MM.1S (cell line): ENCODE measurements at regions not wholly inside any gene's neighbourhood (a gene's known extent, or its start where the extent isn't known, plus 50 kb on each side); places are given as distances from the start of the nearest gene placed in this dataset.

ENCODE experiments used
- DNase-seq: peaks from one replicate; pipeline ENCODE4 v3.0.0-alpha.2; 2015
- H2AFZ ChIP-seq: fragments of 300-600 bp; sonication (generic); 2 replicates; pipeline ENCODE4 v1.6.0; 2016; ENCODE audit warnings: antibody characterized with exemption, low read length
- H3F3A ChIP-seq: fragments of 300-600 bp; sonication (generic); 2 replicates; pipeline ENCODE4 v1.6.1; 2016; ENCODE audit warnings: mild to moderate bottlenecking, antibody characterized with exemption, low read length, moderate library complexity, mixed read lengths; ENCODE audit not compliant: insufficient read depth
- H3K27ac ChIP-seq: fragments of 300-600 bp; sonication (generic); 2 replicates; pipeline ENCODE4 v1.5.1; 2016; ENCODE audit warnings: mild to moderate bottlenecking, low read length
- H3K27me3 ChIP-seq: fragments of 300-600 bp; sonication (generic); replicated peaks from 2 replicates; pipeline ENCODE4 v1.6.0; 2016; ENCODE audit warnings: low read length; ENCODE audit not compliant: insufficient read depth
- H3K36me3 ChIP-seq: fragments of 300-600 bp; sonication (generic); replicated peaks from 2 replicates; pipeline ENCODE4 v1.6.1; 2016; ENCODE audit warnings: mild to moderate bottlenecking, low read length, mixed read lengths; ENCODE audit not compliant: insufficient read depth
- H3K4me1 ChIP-seq: fragments of 300-600 bp; sonication (generic); 2 replicates; pipeline ENCODE4 v1.6.1; 2016; ENCODE audit warnings: low read length, mixed read lengths
- H3K4me2 ChIP-seq: fragments of 300-600 bp; sonication (generic); 2 replicates; pipeline ENCODE4 v1.6.0; 2016; ENCODE audit warnings: low read depth, low read length
- H3K4me3 ChIP-seq: fragments of 300-600 bp; sonication (generic); 2 replicates; pipeline ENCODE4 v1.5.1; 2016; ENCODE audit warnings: low read length, mixed read lengths
- H3K79me2 ChIP-seq: fragments of 300-600 bp; sonication (generic); 2 replicates; pipeline ENCODE4 v1.6.1; 2016; ENCODE audit warnings: mixed run types, low read length, mixed read lengths
- H3K9ac ChIP-seq: fragments of 300-600 bp; sonication (generic); 2 replicates; pipeline ENCODE4 v1.6.1; 2016; ENCODE audit warnings: low read length, mixed read lengths
- H3K9me2 ChIP-seq: fragments of 300-600 bp; sonication (generic); replicated peaks from 2 replicates; pipeline ENCODE4 v1.6.1; 2016; ENCODE audit warnings: mild to moderate bottlenecking, low read length, mixed read lengths; ENCODE audit not compliant: insufficient read depth
- H3K9me3 ChIP-seq: fragments of 300-600 bp; sonication (generic); replicated peaks from 2 replicates; pipeline ENCODE4 v1.6.1; 2016; ENCODE audit warnings: mild to moderate bottlenecking, low read length, mixed read lengths; ENCODE audit not compliant: insufficient read depth
- H4K20me1 ChIP-seq: fragments of 300-600 bp; sonication (generic); 2 replicates; pipeline ENCODE4 v1.6.1; 2016; ENCODE audit warnings: mild to moderate bottlenecking, low read length, moderate library complexity, mixed read lengths; ENCODE audit not compliant: insufficient read depth
- EZH2 ChIP-seq: fragments of 300-600 bp; sonication (generic); optimal IDR thresholded peaks from 2 replicates; pipeline ENCODE3; 2017; ENCODE audit warnings: low read depth, mild to moderate bottlenecking, antibody characterized with exemption, low read length, mixed read lengths
- EZH2phosphoT487 ChIP-seq: fragments of 300-600 bp; sonication (generic); IDR thresholded peaks from 2 replicates; pipeline ENCODE4 v1.6.1; 2018; ENCODE audit warnings: antibody characterized with exemption, low read length
- TF ChIP-seq, protein P1 (sequence below): fragments of 300-600 bp; sonication (generic); IDR thresholded peaks from 2 replicates; pipeline ENCODE4 v1.5.1; 2016; ENCODE audit warnings: antibody characterized with exemption, low read length, mixed read lengths

DNA sequence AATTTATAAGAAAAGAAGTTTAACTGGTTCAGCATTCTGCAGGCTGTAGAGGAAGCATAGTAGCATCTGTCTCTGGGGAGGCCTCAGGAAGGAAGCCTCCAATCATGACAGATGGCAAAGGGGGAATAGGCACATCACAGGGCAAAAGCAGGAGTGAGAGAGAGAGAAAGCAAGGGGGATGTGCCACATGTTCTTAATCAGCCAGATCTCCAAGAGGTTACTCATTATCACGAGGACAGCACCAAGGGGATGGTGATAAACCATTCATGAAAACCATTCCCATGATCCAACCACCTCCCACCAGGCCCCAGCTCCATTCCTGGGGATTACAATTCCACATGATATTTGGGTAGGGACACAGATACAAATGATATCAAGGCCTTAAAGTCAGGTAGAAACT lies 217.5 kb upstream of the TCF21 start:
- DNase-seq = no peak
- no peaks in the 10 kb centered on the region for H3K4me1 ChIP-seq
- no peak overlapping the region for H2AFZ ChIP-seq
- no peaks in the 10 kb centered on the region for H3K79me2 ChIP-seq
- no peak overlapping the region for H3K4me3 ChIP-seq
- H4K20me1 ChIP-seq = no peaks in the 10 kb centered on the region
- no peak overlapping the region for H3K27ac ChIP-seq
- no peaks in the 10 kb centered on the region for H3K27me3 ChIP-seq
- no peaks in the 10 kb centered on the region for H3K9me2 ChIP-seq
- H3K9ac ChIP-seq = no peak overlapping the region
- TF ChIP-seq EZH2 (no peak), EZH2phosphoT487 (no peak)
- TF ChIP-seq, protein P1, sequence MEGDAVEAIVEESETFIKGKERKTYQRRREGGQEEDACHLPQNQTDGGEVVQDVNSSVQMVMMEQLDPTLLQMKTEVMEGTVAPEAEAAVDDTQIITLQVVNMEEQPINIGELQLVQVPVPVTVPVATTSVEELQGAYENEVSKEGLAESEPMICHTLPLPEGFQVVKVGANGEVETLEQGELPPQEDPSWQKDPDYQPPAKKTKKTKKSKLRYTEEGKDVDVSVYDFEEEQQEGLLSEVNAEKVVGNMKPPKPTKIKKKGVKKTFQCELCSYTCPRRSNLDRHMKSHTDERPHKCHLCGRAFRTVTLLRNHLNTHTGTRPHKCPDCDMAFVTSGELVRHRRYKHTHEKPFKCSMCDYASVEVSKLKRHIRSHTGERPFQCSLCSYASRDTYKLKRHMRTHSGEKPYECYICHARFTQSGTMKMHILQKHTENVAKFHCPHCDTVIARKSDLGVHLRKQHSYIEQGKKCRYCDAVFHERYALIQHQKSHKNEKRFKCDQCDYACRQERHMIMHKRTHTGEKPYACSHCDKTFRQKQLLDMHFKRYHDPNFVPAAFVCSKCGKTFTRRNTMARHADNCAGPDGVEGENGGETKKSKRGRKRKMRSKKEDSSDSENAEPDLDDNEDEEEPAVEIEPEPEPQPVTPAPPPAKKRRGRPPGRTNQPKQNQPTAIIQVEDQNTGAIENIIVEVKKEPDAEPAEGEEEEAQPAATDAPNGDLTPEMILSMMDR = no peak
- no peaks in the 10 kb centered on the region for H3F3A ChIP-seq
- no peak overlapping the region for H3K4me2 ChIP-seq
- H3K9me3 ChIP-seq = no peaks in the 10 kb centered on the region
- no peaks in the 10 kb centered on the region for H3K36me3 ChIP-seq

GRCh38 chr6:133673056-133673455 lies 215.9 kb upstream of the TCF21 start:
- no peak overlapping the region for H3K27ac ChIP-seq
- H3K79me2 ChIP-seq = no peaks in the 10 kb centered on the region
- H3F3A ChIP-seq = no peaks in the 10 kb centered on the region
- H3K4me2 ChIP-seq = no peak overlapping the region
- no peaks in the 10 kb centered on the region for H3K27me3 ChIP-seq
- H2AFZ ChIP-seq = no peak overlapping the region
- no peaks in the 10 kb centered on the region for H3K4me1 ChIP-seq
- H4K20me1 ChIP-seq = no peaks in the 10 kb centered on the region
- no peaks in the 10 kb centered on the region for H3K9me3 ChIP-seq
- H3K9me2 ChIP-seq = no peaks in the 10 kb centered on the region
- no peak for TF ChIP-seq EZH2
- TF ChIP-seq, protein P1 = no peak
- no peak for TF ChIP-seq EZH2phosphoT487
- no peaks in the 10 kb centered on the region for H3K36me3 ChIP-seq
- no peak overlapping the region for H3K9ac ChIP-seq
- no peak for DNase-seq
- H3K4me3 ChIP-seq = no peak overlapping the region

GRCh38 chr6:133674661-133675060 lies 214.3 kb upstream of the TCF21 start:
- no peaks in the 10 kb centered on the region for H3K36me3 ChIP-seq
- H2AFZ ChIP-seq = no peak overlapping the region
- no peak overlapping the region for H3K9ac ChIP-seq
- DNase-seq = no peak
- no peaks in the 10 kb centered on the region for H3K4me1 ChIP-seq
- TF ChIP-seq EZH2 (no peak), EZH2phosphoT487 (no peak)
- TF ChIP-seq, protein P1 = no peak
- H3K4me3 ChIP-seq = no peak overlapping the region
- no peaks in the 10 kb centered on the region for H3K27me3 ChIP-seq
- no peaks in the 10 kb centered on the region for H3K79me2 ChIP-seq
- H3K4me2 ChIP-seq = no peak overlapping the region
- no peaks in the 10 kb centered on the region for H3K9me3 ChIP-seq
- H3K9me2 ChIP-seq = no peaks in the 10 kb centered on the region
- no peaks in the 10 kb centered on the region for H4K20me1 ChIP-seq
- no peaks in the 10 kb centered on the region for H3F3A ChIP-seq
- H3K27ac ChIP-seq = no peak overlapping the region
